ENCODE measurements at regions not wholly inside any gene's neighbourhood (a gene's known extent, or its start where the extent isn't known, plus 50 kb on each side); places are given as distances from the start of the nearest gene placed in this dataset.

- FAIRE-seq, result no peak
Observed at GRCh38 chr5:10009802-10010201, 239.9 kb downstream of the ATPSCKMT start.

GRCh38 chr5:9987101-9987500, 262.6 kb downstream of the ATPSCKMT start:
- FAIRE-seq, result no peak

GRCh38 chr5:9977070-9977469, 272.6 kb downstream of the ATPSCKMT start:
- FAIRE-seq, result no peak

GRCh38 chr5:9976621-9977020, 273.1 kb downstream of the ATPSCKMT start:
- FAIRE-seq, result no peak

- no peak for FAIRE-seq
Observed at GRCh38 chr5:9972059-9972458, 277.6 kb downstream of the ATPSCKMT start.

- no peak for FAIRE-seq
Observed at GRCh38 chr5:9971301-9971700, 278.4 kb downstream of the ATPSCKMT start.

GRCh38 chr5:9958914-9959313, 290.8 kb downstream of the ATPSCKMT start:
- FAIRE-seq, result no peak

- FAIRE-seq, result no peak
Observed at GRCh38 chr5:9957214-9957613, 292.5 kb downstream of the ATPSCKMT start.

- no peak for FAIRE-seq
Observed at GRCh38 chr5:9956725-9957124, 293.0 kb downstream of the ATPSCKMT start.

GRCh38 chr5:9955586-9955985, 294.1 kb downstream of the ATPSCKMT start:
- no peak for FAIRE-seq

- no peak for FAIRE-seq
Observed at GRCh38 chr5:9954869-9955268, 294.8 kb downstream of the ATPSCKMT start.

GRCh38 chr5:9953691-9954090, 296.0 kb downstream of the ATPSCKMT start:
- no peak for FAIRE-seq

GRCh38 chr5:9951865-9952516, 297.7 kb downstream of the ATPSCKMT start:
- no peak for FAIRE-seq

- FAIRE-seq, result no peak
Observed at GRCh38 chr5:9947944-9948343, 301.7 kb downstream of the ATPSCKMT start.

GRCh38 chr5:9947225-9947714, 302.4 kb downstream of the ATPSCKMT start:
- no peak for FAIRE-seq

- no peak for FAIRE-seq
Observed at GRCh38 chr5:9932770-9933169, 302.6 kb upstream of the TAS2R1 start.

GRCh38 chr5:9930156-9930555, 300.0 kb upstream of the TAS2R1 start:
- FAIRE-seq, result no peak

GRCh38 chr5:9928326-9928725, 298.2 kb upstream of the TAS2R1 start:
- FAIRE-seq, result no peak

GRCh38 chr5:9927521-9927997, 297.4 kb upstream of the TAS2R1 start:
- FAIRE-seq, result no peak

- no peak for FAIRE-seq
Observed at GRCh38 chr5:9927106-9927505, 297.0 kb upstream of the TAS2R1 start.

- no peak for FAIRE-seq
Observed at GRCh38 chr5:9924614-9925013, 294.5 kb upstream of the TAS2R1 start.

- no peak for FAIRE-seq
Observed at GRCh38 chr5:9922719-9923118, 292.6 kb upstream of the TAS2R1 start.

GRCh38 chr5:9920697-9921096, 290.5 kb upstream of the TAS2R1 start:
- FAIRE-seq, result no peak

- FAIRE-seq, result no peak
Observed at GRCh38 chr5:9919306-9920030, 289.3 kb upstream of the TAS2R1 start.
